GM12878 (cell line): ENCODE measurements at regions not wholly inside any gene's neighbourhood (a gene's known extent, or its start where the extent isn't known, plus 50 kb on each side); places are given as distances from the start of the nearest gene placed in this dataset.

ENCODE experiments used
- ATAC-seq: fragments of 200-7000 bp; cut with Tn5 transposase; 3 replicates; pipeline ENCODE4 v1.9.1; 2020; ENCODE audit warnings: mild to moderate bottlenecking, moderate library complexity
- BruUV-seq: library from RNA; stranded (reverse); fragments of 400-500 nt; replicated peaks from 2 replicates; lab custom pipeline; 2021; lab: Mats Ljungman, UMichigan
- CTCF ChIA-PET: fragments of 300-600 bp; sonication (Branson Sonifier 250); formaldehyde crosslinking; extraction: SDS; loops from one replicate; lab custom pipeline; 2021; ENCODE audit warnings: inconsistent platforms; lab: Yijun Ruan, JAX
- POLR2A ChIA-PET: fragments of 350-600 bp; formaldehyde crosslinking; extraction: SDS; loops from one replicate; lab custom pipeline; 2021; ENCODE audit warnings: inconsistent platforms; lab: Charles Lee
- RAD21 ChIA-PET: fragments of 300-600 bp; sonication (Branson Sonifier 250); formaldehyde crosslinking; loops from one replicate; lab custom pipeline; 2023; ENCODE audit warnings: antibody characterized with exemption; ENCODE audit not compliant: unreplicated experiment; lab: Charles Lee
- SMC1A ChIA-PET: fragments of 300-600 bp; sonication (Branson Sonifier 250); formaldehyde crosslinking; loops from one replicate; lab custom pipeline; 2023; ENCODE audit not compliant: unreplicated experiment, uncharacterized antibody; lab: Charles Lee
- DNase-seq: peaks from one replicate; pipeline ENCODE4 v3.0.0-alpha.2; 2011; ENCODE audit warnings: low read depth, low spot score
- FAIRE-seq: peaks from 3 replicates; lab custom pipeline; 2011; peaks lifted over from hg19 to GRCh38; lab: Jason Lieb, UNC
- H2AFZ ChIP-seq: 2 replicates; pipeline ENCODE4 v1.6.0; 2011; ENCODE audit warnings: low read depth, low read length, control low read depth; ENCODE audit not compliant: control insufficient read depth
- H3K27ac ChIP-seq: 2 replicates; pipeline ENCODE4 v1.5.1; 2011; ENCODE audit warnings: control low read depth; ENCODE audit not compliant: control insufficient read depth, insufficient read depth
- H3K27me3 ChIP-seq, 2 experiments: replicated peaks in 1 of 2; 2 replicates each; pipeline versions ENCODE4 v1.6.0 to v1.6.1; 2011; ENCODE audit warnings: low read length in 1 of 2; ENCODE audit not compliant: control insufficient read depth in 2 of 2, insufficient read depth in 2 of 2
- H3K36me3 ChIP-seq, 2 experiments: 2 replicates each; pipeline ENCODE4 v1.5.1; 2011; ENCODE audit warnings: low read length in 1 of 2; ENCODE audit not compliant: control insufficient read depth in 2 of 2, insufficient read depth in 2 of 2
- H3K4me1 ChIP-seq: 2 replicates; pipeline ENCODE4 v1.6.1; 2011; ENCODE audit warnings: mild to moderate bottlenecking, low read length, moderate library complexity, mixed read lengths; ENCODE audit not compliant: control insufficient read depth, insufficient read depth
- H3K4me2 ChIP-seq: 2 replicates; pipeline ENCODE4 v1.6.0; 2011; ENCODE audit warnings: control low read depth; ENCODE audit not compliant: control insufficient read depth, insufficient read depth
- H3K4me3 ChIP-seq: fragments of 200-600 bp; sonication (generic); 2 replicates; pipeline ENCODE4 v1.5.1; 2016
- H3K79me2 ChIP-seq: 2 replicates; pipeline ENCODE4 v1.6.0; 2011; ENCODE audit warnings: low read length; ENCODE audit not compliant: control insufficient read depth, insufficient read depth
- H3K9ac ChIP-seq: 2 replicates; pipeline ENCODE4 v1.8.0; 2011; ENCODE audit warnings: low read length, control low read depth, mixed read lengths; ENCODE audit not compliant: control insufficient read depth, insufficient read depth
- H3K9me3 ChIP-seq: replicated peaks from 3 replicates; pipeline ENCODE4 v1.5.1; 2011; ENCODE audit warnings: mild to moderate bottlenecking, low read length; ENCODE audit not compliant: control insufficient read depth, insufficient read depth
- H4K20me1 ChIP-seq: 2 replicates; pipeline ENCODE4 v1.6.0; 2011; ENCODE audit not compliant: control insufficient read depth, insufficient read depth
- HDAC6 ChIP-seq: fragments of 200-600 bp; sonication (generic); IDR thresholded peaks from one replicate; pipeline ENCODE4 v1.8.0; 2017; ENCODE audit warnings: antibody characterized with exemption; ENCODE audit not compliant: unreplicated experiment
- NFYB ChIP-seq: IDR thresholded peaks from 2 replicates; pipeline ENCODE4 v1.6.1; 2011; ENCODE audit warnings: low read depth, mild to moderate bottlenecking, low read length, improper control_type of control experiment, moderate library complexity; ENCODE audit not compliant: insufficient read depth
- PAX5 ChIP-seq: IDR thresholded peaks from 2 replicates; pipeline ENCODE4 v1.6.1; 2011; ENCODE audit warnings: low read depth, low read length, borderline replicate concordance
- YBX1 ChIP-seq: fragments of 450-650 bp; IDR thresholded peaks from 2 replicates; pipeline ENCODE4 v1.6.1; 2016; ENCODE audit warnings: antibody characterized with exemption
- YY1 ChIP-seq: IDR thresholded peaks from 2 replicates; pipeline ENCODE4 v1.6.1; 2011; ENCODE audit warnings: low read depth, mild to moderate bottlenecking, low read length
- ZNF622 ChIP-seq: fragments of 450-650 bp; IDR thresholded peaks from 2 replicates; pipeline ENCODE4 v1.6.1; 2017; ENCODE audit warnings: mild to moderate bottlenecking, inconsistent platforms
- WGBS: methylation state at CpG from one replicate; pipeline ENCODE4 v1.1.6; 2016; ENCODE audit warnings: low lambda C conversion rate; ENCODE audit not compliant: insufficient replicate concordance, insufficient coverage; ENCODE audit errors: missing lambda C conversion rate; 5-methylcytosine and 5-hydroxymethylcytosine counted together
- in situ Hi-C: fragments of 300-500 bp; cut with MboI; formaldehyde crosslinking; loops from 9 replicates; pipeline ENCODE4 v1.14.3; 2018; ENCODE audit warnings: mixed read lengths
- intact Hi-C: fragments of 100-400 bp; cut with micrococcal nuclease; formaldehyde crosslinking; loops from one replicate; pipeline ENCODE4 v1.14.2; 2022; ENCODE audit not compliant: unreplicated experiment
- TF ChIP-seq, protein P1 (sequence below): fragments of 150-350 bp; IDR thresholded peaks from 2 replicates; pipeline ENCODE4 v1.6.1; 2016; ENCODE audit warnings: low read depth, low read length

- FAIRE-seq: no peak
- no peaks in the 10 kb centered on the region for H3K4me1 ChIP-seq
- BruUV-seq: no TSS peak
- H3K27ac ChIP-seq: no peak overlapping the region
- TF ChIP-seq YY1 (no peak), HDAC6 (no peak)
- no peak overlapping the region for H3K4me3 ChIP-seq
- POLR2A ChIA-PET: no interaction called here
- 20% methylated on average over 2 of the region's 2 CpGs for WGBS
- no peaks in the 10 kb centered on the region for H4K20me1 ChIP-seq
- intact Hi-C loops: no loop called here
- no peaks in the 10 kb centered on the region; the same call in 2 of the 3 replicates for H3K9me3 ChIP-seq
- DNase-seq: no peak
- RAD21 ChIA-PET: no interaction called here
- H3K9ac ChIP-seq: no peak overlapping the region
- no peak for ATAC-seq
- no peaks in the 10 kb centered on the region for H3K36me3 ChIP-seq
- no peaks in the 10 kb centered on the region for H3K27me3 ChIP-seq
- CTCF ChIA-PET: no interaction called here
- H2AFZ ChIP-seq: no peak overlapping the region
- no peaks in the 10 kb centered on the region for H3K79me2 ChIP-seq
- SMC1A ChIA-PET: interaction anchor here (0.6 to 1.4 kb wide), 3 partner anchors 11 to 292 kb away, joined by 3 read pairs; no protein-coding TSS in a partner anchor
- H3K4me2 ChIP-seq: no peak overlapping the region
- in situ Hi-C loops: no loop called here
Measured at GRCh38 chr12:85656561-85656960, 179.6 kb downstream of the RASSF9 start.

DNA sequence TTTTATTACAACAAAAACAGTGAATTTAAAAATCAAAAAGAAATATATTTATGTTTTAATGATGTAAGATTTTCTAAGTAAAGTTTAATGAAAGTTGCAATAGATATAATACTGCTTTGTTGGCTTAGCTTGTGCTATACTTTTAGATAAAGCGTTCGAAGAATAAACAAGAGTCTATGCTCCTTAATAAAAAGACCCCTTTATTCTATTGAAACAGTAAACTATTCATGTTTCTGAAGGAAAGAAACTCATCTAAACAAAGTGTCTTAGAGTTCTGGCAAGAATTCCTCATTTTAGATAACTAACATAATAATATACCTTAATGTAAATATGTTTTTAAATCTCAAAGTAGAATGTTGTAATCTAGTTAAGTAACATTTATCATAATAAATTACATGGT lies 179.0 kb downstream of the RASSF9 start:
- CTCF ChIA-PET: no interaction called here
- 59% methylated on average over 2 of the region's 2 CpGs for WGBS
- BruUV-seq: no TSS peak
- DNase-seq (no peak), FAIRE-seq (no peak), ATAC-seq (no peak)
- POLR2A ChIA-PET: no interaction called here
- Histone ChIP-seq H3K4me2 (no peak overlapping the region), H3K9me3 (no peaks in the 10 kb centered on the region; the same call in 2 of the 3 replicates), H3K79me2 (no peaks in the 10 kb centered on the region), H3K36me3 (no peaks in the 10 kb centered on the region), H3K27ac (no peak overlapping the region), H2AFZ (no peak overlapping the region), H3K4me1 (no peaks in the 10 kb centered on the region), H3K4me3 (no peak overlapping the region), H4K20me1 (no peaks in the 10 kb centered on the region), H3K27me3 (no peaks in the 10 kb centered on the region), H3K9ac (no peak overlapping the region)
- TF ChIP-seq, protein P1, sequence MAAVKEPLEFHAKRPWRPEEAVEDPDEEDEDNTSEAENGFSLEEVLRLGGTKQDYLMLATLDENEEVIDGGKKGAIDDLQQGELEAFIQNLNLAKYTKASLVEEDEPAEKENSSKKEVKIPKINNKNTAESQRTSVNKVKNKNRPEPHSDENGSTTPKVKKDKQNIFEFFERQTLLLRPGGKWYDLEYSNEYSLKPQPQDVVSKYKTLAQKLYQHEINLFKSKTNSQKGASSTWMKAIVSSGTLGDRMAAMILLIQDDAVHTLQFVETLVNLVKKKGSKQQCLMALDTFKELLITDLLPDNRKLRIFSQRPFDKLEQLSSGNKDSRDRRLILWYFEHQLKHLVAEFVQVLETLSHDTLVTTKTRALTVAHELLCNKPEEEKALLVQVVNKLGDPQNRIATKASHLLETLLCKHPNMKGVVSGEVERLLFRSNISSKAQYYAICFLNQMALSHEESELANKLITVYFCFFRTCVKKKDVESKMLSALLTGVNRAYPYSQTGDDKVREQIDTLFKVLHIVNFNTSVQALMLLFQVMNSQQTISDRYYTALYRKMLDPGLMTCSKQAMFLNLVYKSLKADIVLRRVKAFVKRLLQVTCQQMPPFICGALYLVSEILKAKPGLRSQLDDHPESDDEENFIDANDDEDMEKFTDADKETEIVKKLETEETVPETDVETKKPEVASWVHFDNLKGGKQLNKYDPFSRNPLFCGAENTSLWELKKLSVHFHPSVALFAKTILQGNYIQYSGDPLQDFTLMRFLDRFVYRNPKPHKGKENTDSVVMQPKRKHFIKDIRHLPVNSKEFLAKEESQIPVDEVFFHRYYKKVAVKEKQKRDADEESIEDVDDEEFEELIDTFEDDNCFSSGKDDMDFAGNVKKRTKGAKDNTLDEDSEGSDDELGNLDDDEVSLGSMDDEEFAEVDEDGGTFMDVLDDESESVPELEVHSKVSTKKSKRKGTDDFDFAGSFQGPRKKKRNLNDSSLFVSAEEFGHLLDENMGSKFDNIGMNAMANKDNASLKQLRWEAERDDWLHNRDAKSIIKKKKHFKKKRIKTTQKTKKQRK: no peak
- no peak for TF ChIP-seq PAX5
- no peak for TF ChIP-seq ZNF622
- TF ChIP-seq NFYB: no peak
- TF ChIP-seq YBX1: no peak
- in situ Hi-C loops (no loop called here), intact Hi-C loops (no loop called here)
- RAD21 ChIA-PET: no interaction called here
- SMC1A ChIA-PET: interaction anchor here (1.4 kb wide), 1 partner anchor 14 kb away, joined by 3 read pairs; no protein-coding TSS in a partner anchor
